ENCODE measurements at regions not wholly inside any gene's neighbourhood (a gene's known extent, or its start where the extent isn't known, plus 50 kb on each side); places are given as distances from the start of the nearest gene placed in this dataset.

DNA sequence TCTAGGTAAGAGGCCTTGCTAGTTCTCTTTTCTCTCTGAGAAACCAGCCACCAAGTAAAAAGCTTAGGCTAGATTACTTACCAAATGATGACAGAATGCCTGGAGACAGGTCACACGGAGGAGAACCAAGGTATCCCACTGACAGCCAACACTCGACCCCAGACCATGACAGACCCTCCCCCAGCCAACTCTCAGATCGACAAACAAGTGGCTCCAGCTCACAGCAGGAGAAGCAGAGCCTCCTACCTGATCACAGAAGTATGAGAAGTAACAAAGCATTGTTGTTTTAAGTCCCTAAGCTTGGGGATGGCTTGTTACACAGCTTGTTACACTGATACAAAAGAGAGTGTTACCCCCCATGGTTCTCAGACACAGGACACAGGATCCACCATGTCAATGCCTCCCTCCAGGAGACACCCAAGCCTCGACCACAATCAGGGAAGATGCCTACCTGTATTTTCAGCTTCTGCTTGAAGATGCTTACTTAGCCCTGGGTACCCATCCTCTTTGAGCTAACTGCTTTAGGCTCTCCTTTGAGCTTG lies 423.8 kb upstream of the JARID2 start (continued):
- no peak for TF ChIP-seq ZNF451 (CRISPR knock-in tag; IDR thresholded peaks at IDR 0.05)
- no peak for TF ChIP-seq HNRNPL (IDR thresholded peaks at IDR 0.05; ENCODE audit: low read depth, low read length)

DNA sequence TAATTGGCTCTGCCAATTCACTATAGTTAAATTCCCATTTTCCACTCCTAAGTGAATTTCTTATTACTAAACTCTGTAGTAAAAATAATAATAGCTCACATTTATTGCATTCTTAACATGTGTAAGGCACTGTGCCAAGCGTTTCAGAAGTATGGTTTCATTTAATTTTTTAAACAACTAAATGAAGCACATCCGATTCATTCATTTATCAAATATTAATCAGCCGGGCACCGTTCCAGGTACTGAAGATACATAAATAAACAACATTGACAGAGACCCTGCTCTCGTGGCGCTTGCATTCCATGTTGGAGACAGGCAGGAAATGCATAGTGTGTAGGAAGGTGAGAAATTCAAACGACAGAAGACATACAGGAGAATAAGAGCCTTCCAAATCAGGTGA lies 423.2 kb upstream of the JARID2 start:
- Histone ChIP-seq H2AFZ (ENCODE audit: low read length) (no peak overlapping the region), H3K27me3 (ENCODE audit: control insufficient read depth in 1 of 2, insufficient read depth in 2 of 2, low read length in 2 of 2) (no peaks in the 10 kb centered on the region), H3K79me2 (ENCODE audit: insufficient read depth, low read length) (no peaks in the 10 kb centered on the region), H3K9me3 (ENCODE audit: low read length) (no peaks in the 10 kb centered on the region), H3K4me3 (replicated peaks in 1 of 3; ENCODE audit: insufficient read depth in 1 of 3, low read depth in 2 of 3, low read length in 3 of 3) (no peak overlapping the region), H3K27ac (ENCODE audit: extremely low read length, insufficient read depth, low read length) (no peak overlapping the region), H4K20me1 (ENCODE audit: insufficient read depth, low read length) (no peaks in the 10 kb centered on the region), H3K9ac (ENCODE audit: insufficient read depth, low read depth, low read length) (no peak overlapping the region), H3K4me2 (ENCODE audit: low read depth, low read length) (no peak overlapping the region), H3K4me1 (ENCODE audit: insufficient read depth, low read length) (no peaks in the 10 kb centered on the region), H3K36me3 (replicated peaks in 1 of 2; ENCODE audit: control insufficient read depth in 1 of 2, insufficient read depth in 2 of 2, low read length in 2 of 2) (no peaks in the 10 kb centered on the region)
- 46% methylated on average over 7 of the region's 7 CpGs for WGBS (ENCODE audit: low lambda C conversion rate)
- no peak for ATAC-seq
- ChIA-PET POLR2A (no interaction called here), CTCF (ENCODE audit: low intra/inter-chr PET ratio, low total read pairs) (no interaction called here)
- no TSS peak for BruUV-seq (replicated peaks)
- DNase-seq (ENCODE audit: low spot score): no peak
- FAIRE-seq: no peak
- intact Hi-C loops (cut with micrococcal nuclease; ENCODE audit: unreplicated experiment): no loop called here
- in situ Hi-C loops (cut with HindIII; ENCODE audit: extremely low pct_ligation_motif_present, low pct_unique_long_range_greater_than_20kb): no loop called here
- TF ChIP-seq, protein P1, sequence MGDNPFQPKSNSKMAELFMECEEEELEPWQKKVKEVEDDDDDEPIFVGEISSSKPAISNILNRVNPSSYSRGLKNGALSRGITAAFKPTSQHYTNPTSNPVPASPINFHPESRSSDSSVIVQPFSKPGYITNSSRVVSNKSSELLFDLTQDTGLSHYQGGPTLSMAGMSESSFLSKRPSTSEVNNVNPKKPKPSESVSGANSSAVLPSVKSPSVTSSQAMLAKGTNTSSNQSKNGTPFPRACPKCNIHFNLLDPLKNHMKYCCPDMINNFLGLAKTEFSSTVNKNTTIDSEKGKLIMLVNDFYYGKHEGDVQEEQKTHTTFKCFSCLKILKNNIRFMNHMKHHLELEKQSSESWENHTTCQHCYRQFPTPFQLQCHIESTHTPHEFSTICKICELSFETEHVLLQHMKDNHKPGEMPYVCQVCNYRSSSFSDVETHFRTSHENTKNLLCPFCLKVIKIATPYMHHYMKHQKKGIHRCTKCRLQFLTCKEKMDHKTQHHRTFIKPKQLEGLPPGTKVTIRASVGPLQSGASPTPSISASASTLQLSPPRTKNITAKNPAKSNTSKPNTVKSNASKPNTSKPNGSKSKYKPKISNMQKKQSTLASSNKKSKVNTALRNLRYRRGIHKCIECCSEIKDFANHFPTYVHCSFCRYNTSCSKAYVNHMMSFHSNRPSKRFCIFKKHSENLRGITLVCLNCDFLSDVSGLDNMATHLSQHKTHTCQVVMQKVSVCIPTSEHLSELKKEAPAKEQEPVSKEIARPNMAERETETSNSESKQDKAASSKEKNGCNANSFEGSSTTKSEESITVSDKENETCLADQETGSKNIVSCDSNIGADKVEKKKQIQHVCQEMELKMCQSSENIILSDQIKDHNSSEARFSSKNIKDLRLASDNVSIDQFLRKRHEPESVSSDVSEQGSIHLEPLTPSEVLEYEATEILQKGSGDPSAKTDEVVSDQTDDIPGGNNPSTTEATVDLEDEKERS (CRISPR knock-in tag; IDR thresholded peaks at IDR 0.05): no peak
- TF ChIP-seq NR2F6 (IDR thresholded peaks at IDR 0.05) (no peak), NR2F6 (CRISPR knock-in tag; IDR thresholded peaks at IDR 0.05) (no peak), ZNF749 (CRISPR knock-in tag; IDR thresholded peaks at IDR 0.05; ENCODE audit: borderline replicate concordance) (no peak), ZNF879 (CRISPR knock-in tag; IDR thresholded peaks at IDR 0.05) (no peak), BHLHE40 (IDR thresholded peaks at IDR 0.05; ENCODE audit: low read length) (no peak), ZNF263 (CRISPR knock-in tag; IDR thresholded peaks at IDR 0.05) (no peak), ZNF747 (CRISPR knock-in tag; IDR thresholded peaks at IDR 0.05; ENCODE audit: borderline replicate concordance) (no peak), ZMYM2 (CRISPR knock-in tag; IDR thresholded peaks at IDR 0.05) (no peak), ZNF138 (CRISPR knock-in tag; IDR thresholded peaks at IDR 0.05; ENCODE audit: low read depth) (no peak), PHF5A (CRISPR knock-in tag; IDR thresholded peaks at IDR 0.05; ENCODE audit: low read depth, unreplicated experiment) (no peak), SNRNP70 (IDR thresholded peaks at IDR 0.05; ENCODE audit: low read depth, low read length) (no peak), KDM5B (CRISPR knock-in tag; IDR thresholded peaks at IDR 0.05; ENCODE audit: borderline replicate concordance) (no peak), DNMT3B (CRISPR knock-in tag; conservative IDR thresholded peaks at IDR 0.05) (no peak)
- TF ChIP-seq, protein P2, sequence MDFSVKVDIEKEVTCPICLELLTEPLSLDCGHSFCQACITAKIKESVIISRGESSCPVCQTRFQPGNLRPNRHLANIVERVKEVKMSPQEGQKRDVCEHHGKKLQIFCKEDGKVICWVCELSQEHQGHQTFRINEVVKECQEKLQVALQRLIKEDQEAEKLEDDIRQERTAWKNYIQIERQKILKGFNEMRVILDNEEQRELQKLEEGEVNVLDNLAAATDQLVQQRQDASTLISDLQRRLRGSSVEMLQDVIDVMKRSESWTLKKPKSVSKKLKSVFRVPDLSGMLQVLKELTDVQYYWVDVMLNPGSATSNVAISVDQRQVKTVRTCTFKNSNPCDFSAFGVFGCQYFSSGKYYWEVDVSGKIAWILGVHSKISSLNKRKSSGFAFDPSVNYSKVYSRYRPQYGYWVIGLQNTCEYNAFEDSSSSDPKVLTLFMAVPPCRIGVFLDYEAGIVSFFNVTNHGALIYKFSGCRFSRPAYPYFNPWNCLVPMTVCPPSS (IDR thresholded peaks at IDR 0.05): no peak
- TF ChIP-seq, protein P3, sequence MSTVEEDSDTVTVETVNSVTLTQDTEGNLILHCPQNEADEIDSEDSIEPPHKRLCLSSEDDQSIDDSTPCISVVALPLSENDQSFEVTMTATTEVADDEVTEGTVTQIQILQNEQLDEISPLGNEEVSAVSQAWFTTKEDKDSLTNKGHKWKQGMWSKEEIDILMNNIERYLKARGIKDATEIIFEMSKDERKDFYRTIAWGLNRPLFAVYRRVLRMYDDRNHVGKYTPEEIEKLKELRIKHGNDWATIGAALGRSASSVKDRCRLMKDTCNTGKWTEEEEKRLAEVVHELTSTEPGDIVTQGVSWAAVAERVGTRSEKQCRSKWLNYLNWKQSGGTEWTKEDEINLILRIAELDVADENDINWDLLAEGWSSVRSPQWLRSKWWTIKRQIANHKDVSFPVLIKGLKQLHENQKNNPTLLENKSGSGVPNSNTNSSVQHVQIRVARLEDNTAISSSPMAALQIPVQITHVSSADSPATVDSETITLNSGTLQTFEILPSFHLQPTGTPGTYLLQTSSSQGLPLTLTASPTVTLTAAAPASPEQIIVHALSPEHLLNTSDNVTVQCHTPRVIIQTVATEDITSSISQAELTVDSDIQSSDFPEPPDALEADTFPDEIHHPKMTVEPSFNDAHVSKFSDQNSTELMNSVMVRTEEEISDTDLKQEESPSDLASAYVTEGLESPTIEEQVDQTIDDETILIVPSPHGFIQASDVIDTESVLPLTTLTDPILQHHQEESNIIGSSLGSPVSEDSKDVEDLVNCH (CRISPR knock-in tag; IDR thresholded peaks at IDR 0.05): no peak

Measured in HepG2 (cell line).